Chondrocyte (in vitro differentiated cells): ENCODE measurements at regions not wholly inside any gene's neighbourhood (a gene's known extent, or its start where the extent isn't known, plus 50 kb on each side); places are given as distances from the start of the nearest gene placed in this dataset.

Experiments used
- DNase-seq: peaks from one replicate; pipeline ENCODE4 v3.0.0; 2021; ENCODE audit warnings: mixed read lengths, low spot score
- H3K27ac Mint-ChIP-seq: one replicate; pipeline ENCODE4 v1.8.0; 2021; ENCODE audit warnings: mild to moderate bottlenecking, moderate library complexity, mixed read lengths; ENCODE audit not compliant: unreplicated experiment
- H3K27me3 Mint-ChIP-seq: 2 replicates; pipeline ENCODE4 v1.8.0; 2021; ENCODE audit warnings: low read depth, mixed read lengths
- H3K36me3 Mint-ChIP-seq: 2 replicates; pipeline ENCODE4 v1.8.0; 2021; ENCODE audit warnings: low read depth, mixed read lengths
- H3K4me1 Mint-ChIP-seq: 2 replicates; pipeline ENCODE4 v1.8.0; 2021; ENCODE audit warnings: low read depth, mild to moderate bottlenecking, mixed read lengths
- H3K4me3 Mint-ChIP-seq: one replicate; pipeline ENCODE4 v1.8.0; 2021; ENCODE audit warnings: mild to moderate bottlenecking, moderate library complexity, mixed read lengths; ENCODE audit not compliant: unreplicated experiment
- H3K9me3 Mint-ChIP-seq: 2 replicates; pipeline ENCODE4 v1.8.0; 2021; ENCODE audit warnings: low read depth, mixed read lengths
- CTCF ChIP-seq: fragments of 200-600 bp; sonication (generic); IDR thresholded peaks from 2 replicates; pipeline ENCODE4 v1.5.0; 2021; ENCODE audit warnings: antibody characterized with exemption, mild to moderate bottlenecking, moderate library complexity

- H3K4me1 Mint-ChIP-seq, result peaks cover 11% of the 10 kb centered on the region
- H3K27ac Mint-ChIP-seq, result no peak overlapping the region
- no peak for DNase-seq
- no peak for TF ChIP-seq CTCF
- peaks cover 1% of the 10 kb centered on the region for H3K27me3 Mint-ChIP-seq
- H3K4me3 Mint-ChIP-seq, result no peak overlapping the region
- H3K9me3 Mint-ChIP-seq, result peaks cover 11% of the 10 kb centered on the region
- H3K36me3 Mint-ChIP-seq, result peaks cover 2% of the 10 kb centered on the region
Observed at GRCh38 chrX:39338583-39338982, 537.3 kb downstream of the MID1IP1 start.

GRCh38 chrX:39356119-39356807 lies 555.0 kb downstream of the MID1IP1 start:
- TF ChIP-seq CTCF, result no peak
- Mint-ChIP-seq H3K27ac (no peak overlapping the region), H3K27me3 (peaks cover 16% of the 10 kb centered on the region), H3K4me3 (no peak overlapping the region), H3K4me1 (no peaks in the 10 kb centered on the region), H3K36me3 (no peaks in the 10 kb centered on the region), H3K9me3 (peaks cover 19% of the 10 kb centered on the region)
- DNase-seq, result no peak

GRCh38 chrX:39360101-39360500 lies 558.8 kb downstream of the MID1IP1 start:
- Mint-ChIP-seq H3K27me3 (peaks cover 13% of the 10 kb centered on the region), H3K27ac (no peak overlapping the region), H3K36me3 (no peaks in the 10 kb centered on the region), H3K9me3 (peaks cover 9% of the 10 kb centered on the region), H3K4me3 (no peak overlapping the region), H3K4me1 (no peaks in the 10 kb centered on the region)
- no peak for DNase-seq
- no peak for TF ChIP-seq CTCF

GRCh38 chrX:39361736-39362135 lies 560.5 kb downstream of the MID1IP1 start:
- Mint-ChIP-seq H3K4me3 (no peak overlapping the region), H3K27me3 (peaks cover 6% of the 10 kb centered on the region), H3K9me3 (peaks cover 9% of the 10 kb centered on the region), H3K4me1 (no peaks in the 10 kb centered on the region), H3K36me3 (no peaks in the 10 kb centered on the region), H3K27ac (no peak overlapping the region)
- TF ChIP-seq CTCF, result no peak
- DNase-seq, result no peak

GRCh38 chrX:39367416-39367815 lies 566.2 kb downstream of the MID1IP1 start:
- H3K4me1 Mint-ChIP-seq, result no peaks in the 10 kb centered on the region

More at GRCh38 chrX:39367416-39367815, 566.2 kb downstream of the MID1IP1 start:
- Mint-ChIP-seq H3K27ac (no peak overlapping the region), H3K4me3 (no peak overlapping the region), H3K9me3 (peaks cover 13% of the 10 kb centered on the region), H3K27me3 (peaks cover 12% of the 10 kb centered on the region), H3K36me3 (no peaks in the 10 kb centered on the region)
- no peak for TF ChIP-seq CTCF
- DNase-seq, result no peak
